HCT116 (cell line): ENCODE measurements at regions not wholly inside any gene's neighbourhood (a gene's known extent, or its start where the extent isn't known, plus 50 kb on each side); places are given as distances from the start of the nearest gene placed in this dataset.

Experiments used
- CTCF ChIP-seq, 3 experiments: fragments of 200-600 bp in 1 of 3; sonication (generic) in 1 of 3; IDR thresholded peaks in 2 of 3; conservative IDR thresholded peaks in 1 of 3; 2 replicates each; pipeline ENCODE4 v1.5.1; 2012 to 2017; ENCODE audit warnings: low read depth in 2 of 3, low read length in 2 of 3, antibody characterized with exemption in 1 of 3, borderline replicate concordance in 1 of 3, control low read depth in 1 of 3, mild to moderate bottlenecking in 1 of 3, mixed read lengths in 1 of 3, mixed run types in 1 of 3, moderate library complexity in 1 of 3; ENCODE audit not compliant: insufficient read depth in 1 of 3
- EGR1 ChIP-seq: IDR thresholded peaks from 2 replicates; pipeline ENCODE4 v1.6.1; 2012; ENCODE audit warnings: low read depth
- EZH2 ChIP-seq: fragments of 200-600 bp; sonication (generic); IDR thresholded peaks from 2 replicates; pipeline ENCODE4 v1.6.1; 2017; ENCODE audit warnings: antibody characterized with exemption, mixed run types
- EZH2phosphoT487 ChIP-seq: fragments of 200-600 bp; IDR thresholded peaks from 2 replicates; pipeline ENCODE4 v1.6.1; 2018; ENCODE audit warnings: antibody characterized with exemption, borderline replicate concordance
- POLR2A ChIP-seq: IDR thresholded peaks from 2 replicates; pipeline ENCODE4 v1.7.0; 2011; ENCODE audit warnings: borderline replicate concordance; ENCODE audit not compliant: insufficient read depth, insufficient read length; ENCODE audit errors: extremely low read depth
- POLR2AphosphoS5 ChIP-seq: IDR thresholded peaks from 2 replicates; pipeline ENCODE4 v1.6.1; 2011; ENCODE audit warnings: mild to moderate bottlenecking, low read depth, low read length, moderate library complexity
- RAD21 ChIP-seq: IDR thresholded peaks from 2 replicates; pipeline ENCODE4 v1.6.1; 2012; ENCODE audit warnings: low read depth, mild to moderate bottlenecking
- TCF7L2 ChIP-seq: IDR thresholded peaks from 2 replicates; pipeline ENCODE4 v1.7.0; 2011; ENCODE audit warnings: borderline replicate concordance, inconsistent platforms; ENCODE audit not compliant: insufficient read depth, insufficient read length; ENCODE audit errors: extremely low read depth
- ZNF274 ChIP-seq: fragments of 200-500 bp; sonication (Bioruptor generic); IDR thresholded peaks from 2 replicates; pipeline ENCODE4 v1.6.1; 2014; ENCODE audit warnings: mild to moderate bottlenecking, low read depth, low read length, inconsistent platforms

DNA sequence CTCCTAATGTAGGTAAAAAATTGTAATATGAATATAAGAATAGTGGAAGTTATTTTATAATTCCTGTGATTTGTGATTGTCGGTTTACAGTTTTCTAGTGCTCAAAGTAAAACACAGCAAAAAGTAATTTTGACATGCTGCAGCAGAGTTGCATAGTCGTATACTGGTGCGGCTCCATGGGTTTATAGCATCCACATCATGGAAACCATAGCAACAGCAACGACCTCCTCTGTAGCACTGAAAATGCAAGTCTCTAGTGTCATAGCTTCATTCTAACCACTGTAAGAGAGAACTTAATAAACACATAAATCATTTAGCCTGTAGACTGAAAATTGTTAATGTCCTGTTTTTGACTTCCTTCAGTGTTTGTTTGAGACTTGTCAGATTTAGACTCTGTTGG is 574.3 kb downstream of the KCNH5 start:
- TF ChIP-seq POLR2A (no peak), EZH2 (no peak), CTCF (IDR thresholded peaks at IDR 0.05 in 2 of 3, conservative IDR thresholded peaks at IDR 0.05 in 1 of 3; ENCODE audit: borderline replicate concordance in 1 of 3, insufficient read depth in 1 of 3, low read depth in 2 of 3, low read length in 2 of 3) (no peak), RAD21 (no peak), POLR2AphosphoS5 (no peak), EGR1 (no peak), TCF7L2 (no peak), ZNF274 (no peak), EZH2phosphoT487 (no peak)
